Endodermal cell (in vitro differentiated cells): ENCODE measurements at regions not wholly inside any gene's neighbourhood (a gene's known extent, or its start where the extent isn't known, plus 50 kb on each side); places are given as distances from the start of the nearest gene placed in this dataset.

Experiments used
- DNase-seq: peaks from one replicate; pipeline ENCODE4 v3.0.0-alpha.2; 2017
- H3K27ac ChIP-seq: 2 replicates; pipeline ENCODE4 v1.5.1; 2013; ENCODE audit warnings: mild to moderate bottlenecking, low read depth, low read length, moderate library complexity
- H3K27me3 ChIP-seq: 2 replicates; pipeline ENCODE4 v1.6.1; 2013; ENCODE audit warnings: mild to moderate bottlenecking, low read length, moderate library complexity; ENCODE audit not compliant: insufficient read depth, control insufficient read depth, poor library complexity, severe bottlenecking
- H3K36me3 ChIP-seq: 2 replicates; pipeline ENCODE4 v1.7.0; 2013; ENCODE audit warnings: mild to moderate bottlenecking, low read length, moderate library complexity; ENCODE audit not compliant: control insufficient read depth, insufficient read depth
- H3K4me1 ChIP-seq: one replicate; pipeline ENCODE4 v1.7.0; 2013; ENCODE audit warnings: low read length; ENCODE audit not compliant: control insufficient read depth, insufficient read depth
- H3K4me3 ChIP-seq: 2 replicates; pipeline ENCODE4 v1.5.1; 2013; ENCODE audit warnings: mild to moderate bottlenecking, low read length, moderate library complexity
- H3K9ac ChIP-seq: 2 replicates; pipeline ENCODE4 v1.6.1; 2013; ENCODE audit warnings: mild to moderate bottlenecking, low read length, moderate library complexity; ENCODE audit not compliant: poor library complexity, severe bottlenecking; ENCODE audit errors: extremely low read depth
- H3K9me3 ChIP-seq: 2 replicates; pipeline ENCODE4 v1.6.1; 2013; ENCODE audit warnings: mild to moderate bottlenecking, low read length, moderate library complexity; ENCODE audit not compliant: control insufficient read depth
- H3K27ac Mint-ChIP-seq: 2 replicates; pipeline ENCODE4 v1.8.0; 2020; ENCODE audit warnings: mixed read lengths
- H3K27me3 Mint-ChIP-seq: 2 replicates; pipeline ENCODE4 v1.8.0; 2021; ENCODE audit warnings: mild to moderate bottlenecking, mixed read lengths; ENCODE audit not compliant: insufficient read depth
- H3K36me3 Mint-ChIP-seq: 2 replicates; pipeline ENCODE4 v1.8.0; 2020; ENCODE audit warnings: low read depth, mixed read lengths
- H3K4me1 Mint-ChIP-seq: 2 replicates; pipeline ENCODE4 v1.8.0; 2020; ENCODE audit warnings: mixed read lengths
- H3K4me3 Mint-ChIP-seq: 2 replicates; pipeline ENCODE4 v1.8.0; 2020; ENCODE audit warnings: mild to moderate bottlenecking, moderate library complexity, mixed read lengths
- H3K9me3 Mint-ChIP-seq: 2 replicates; pipeline ENCODE4 v1.8.0; 2020; ENCODE audit warnings: mild to moderate bottlenecking, mixed read lengths
- CTCF ChIP-seq: fragments of 200-600 bp; sonication (generic); conservative IDR thresholded peaks from 2 replicates; pipeline ENCODE4 v1.5.0; 2021; ENCODE audit warnings: antibody characterized with exemption, mild to moderate bottlenecking
- WGBS, 2 experiments: methylation state at CpG; one replicate each; pipeline versions ENCODE4 v1.1.5 to v1.1.7; 2013; ENCODE audit warnings: missing lambda C conversion rate in 2 of 2, mixed read lengths in 1 of 2; ENCODE audit not compliant: insufficient coverage in 1 of 2, insufficient read length in 1 of 2; 5-methylcytosine and 5-hydroxymethylcytosine counted together

GRCh38 chr16:26642047-26642664 lies 424.6 kb upstream of the C16orf82 start:
- Histone ChIP-seq H3K27ac (no peak overlapping the region), H3K27me3 (no peaks in the 10 kb centered on the region), H3K4me3 (no peak overlapping the region), H3K36me3 (no peaks in the 10 kb centered on the region), H3K9ac (no peak overlapping the region), H3K9me3 (no peaks in the 10 kb centered on the region), H3K4me1 (no peaks in the 10 kb centered on the region)
- Mint-ChIP-seq H3K4me1 (peaks cover 19% of the 10 kb centered on the region), H3K27ac (no peak overlapping the region), H3K27me3 (peaks cover 18% of the 10 kb centered on the region), H3K36me3 (no peaks in the 10 kb centered on the region), H3K4me3 (no peak overlapping the region), H3K9me3 (no peaks in the 10 kb centered on the region)
- no peak for TF ChIP-seq CTCF
- no peak for DNase-seq
- 92 to 95% methylated on average over 4 to 5 of the region's 5 CpGs for WGBS, 2 experiments

- WGBS, 2 experiments, result 77 to 95% methylated on average over 2 to 3 of the region's 3 CpGs
- DNase-seq, result no peak
- Histone ChIP-seq H3K36me3 (no peaks in the 10 kb centered on the region), H3K27me3 (no peaks in the 10 kb centered on the region), H3K4me1 (no peaks in the 10 kb centered on the region), H3K9me3 (no peaks in the 10 kb centered on the region), H3K27ac (no peak overlapping the region), H3K9ac (no peak overlapping the region), H3K4me3 (no peak overlapping the region)
- Mint-ChIP-seq H3K4me3 (no peak overlapping the region), H3K4me1 (peaks cover 19% of the 10 kb centered on the region), H3K27ac (no peak overlapping the region), H3K9me3 (no peaks in the 10 kb centered on the region), H3K27me3 (peaks cover 18% of the 10 kb centered on the region), H3K36me3 (no peaks in the 10 kb centered on the region)
- TF ChIP-seq CTCF, result no peak
Measured at GRCh38 chr16:26643519-26643918, 423.2 kb upstream of the C16orf82 start.

DNA sequence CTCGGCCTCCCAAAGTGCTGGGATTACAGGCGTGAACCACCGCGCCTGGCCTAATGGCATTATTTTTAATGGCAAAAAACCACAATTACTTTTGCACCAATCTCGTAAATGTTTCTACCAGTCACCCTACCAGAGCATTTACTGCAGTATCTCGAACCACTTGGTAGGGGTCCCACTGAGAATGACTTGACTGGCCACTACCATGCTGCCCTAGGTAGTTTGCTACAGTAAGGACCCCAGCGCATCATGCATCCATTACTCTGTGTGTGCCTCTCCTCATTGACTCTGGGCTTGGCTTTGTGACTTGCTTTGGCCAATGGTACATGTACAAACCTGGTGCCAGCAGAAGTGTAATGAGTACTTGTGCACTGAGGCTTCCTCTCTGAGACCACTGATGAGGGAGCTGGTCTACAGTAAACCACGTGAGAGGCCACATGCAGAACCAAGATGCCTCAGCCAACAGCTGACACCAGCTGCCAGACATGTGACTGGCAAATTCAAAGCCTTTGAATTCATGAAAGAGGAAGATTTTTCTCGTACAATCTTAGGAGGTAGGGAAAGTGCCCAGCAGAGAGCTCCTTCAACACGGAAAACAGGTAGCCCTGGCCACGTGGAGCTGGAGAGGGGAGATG lies 421.7 kb upstream of the C16orf82 start:
- WGBS, 2 experiments, result 89 to 93% methylated on average over 10 to 11 of the region's 11 CpGs

More for the DNA sequence above, 421.7 kb upstream of the C16orf82 start:
- Mint-ChIP-seq H3K4me3 (no peak overlapping the region), H3K27me3 (peaks cover 16% of the 10 kb centered on the region), H3K36me3 (no peaks in the 10 kb centered on the region), H3K27ac (no peak overlapping the region), H3K9me3 (no peaks in the 10 kb centered on the region), H3K4me1 (peaks cover 19% of the 10 kb centered on the region)
- H3K4me3 ChIP-seq, result no peak overlapping the region
- H3K27me3 ChIP-seq, result no peaks in the 10 kb centered on the region
- no peak overlapping the region for H3K9ac ChIP-seq
- H3K27ac ChIP-seq, result no peak overlapping the region
- no peaks in the 10 kb centered on the region for H3K9me3 ChIP-seq
- H3K4me1 ChIP-seq, result no peaks in the 10 kb centered on the region
- H3K36me3 ChIP-seq, result no peaks in the 10 kb centered on the region
- DNase-seq, result no peak
- no peak for TF ChIP-seq CTCF
